Posterior vena cava (tissue), 2 donors: ENCODE measurements at regions not wholly inside any gene's neighbourhood (a gene's known extent, or its start where the extent isn't known, plus 50 kb on each side); places are given as distances from the start of the nearest gene placed in this dataset.
"Not testable (repeated sequence)": the region's sequence is repeated elsewhere in the genome, so short reads cannot be mapped to it uniquely, and the experiment has no call there.

Experiments
- DNase-seq: peaks from one replicate; pipeline ENCODE4 v3.0.0-alpha.2; 2020; ENCODE audit warnings: low spot score
- intact Hi-C, 2 donors: fragments of 100-400 bp; cut with DNase I; formaldehyde crosslinking; loops; one replicate each; pipeline versions ENCODE4 v1.14.1 to v1.14.2; 2022 to 2023
- donor health status: DM: yes; HTN: yes; CAD: no.
- donor health status: DM: yes; HTN: yes; CAD: no.

DNA sequence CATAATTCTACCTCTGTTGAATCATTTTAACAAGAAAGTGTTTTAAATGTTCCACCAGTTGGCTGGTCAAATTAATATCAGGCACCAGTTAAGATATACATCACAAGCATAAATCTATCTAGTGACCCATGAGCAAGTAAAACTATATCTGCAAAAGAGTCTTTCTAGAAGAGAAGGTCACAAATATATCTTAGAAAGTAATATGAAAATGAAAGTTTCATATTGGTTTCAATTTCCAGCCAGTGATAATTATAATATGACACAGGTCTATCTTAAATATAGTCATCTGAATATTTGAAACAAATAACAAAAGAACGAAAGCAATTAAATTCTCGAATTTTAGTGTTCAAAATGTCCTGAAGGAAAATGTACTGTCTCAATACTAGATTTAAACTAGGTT lies 282.5 kb upstream of the KYNU start:
- DNase-seq: no peak
- intact Hi-C loops: loop anchor here in 1 of 2 donors (5.0 kb wide), 1 partner anchor 1078 kb away; no protein-coding TSS in a partner anchor

DNA sequence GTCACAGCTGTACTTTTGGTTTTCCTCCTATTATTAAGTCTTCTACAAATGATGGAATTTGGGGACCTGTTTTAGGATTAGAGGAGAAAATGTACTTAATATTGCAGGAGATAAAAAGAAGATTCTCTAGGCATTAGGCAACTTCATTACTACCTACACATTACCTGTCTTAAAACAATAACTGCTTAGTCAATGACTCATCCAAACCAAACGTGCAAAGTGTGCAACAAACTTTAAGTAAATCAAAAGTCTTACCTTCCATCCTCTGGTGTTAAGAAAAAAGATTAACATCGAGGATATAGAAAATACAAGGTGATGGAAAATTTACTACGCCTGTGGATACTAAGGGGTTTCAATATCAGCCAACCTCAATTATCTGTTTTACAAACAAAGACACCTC lies 285.3 kb upstream of the KYNU start:
- DNase-seq: no peak
- intact Hi-C loops: loop anchor here in 1 of 2 donors (5.0 kb wide), 1 partner anchor 1075 kb away; no protein-coding TSS in a partner anchor

DNA sequence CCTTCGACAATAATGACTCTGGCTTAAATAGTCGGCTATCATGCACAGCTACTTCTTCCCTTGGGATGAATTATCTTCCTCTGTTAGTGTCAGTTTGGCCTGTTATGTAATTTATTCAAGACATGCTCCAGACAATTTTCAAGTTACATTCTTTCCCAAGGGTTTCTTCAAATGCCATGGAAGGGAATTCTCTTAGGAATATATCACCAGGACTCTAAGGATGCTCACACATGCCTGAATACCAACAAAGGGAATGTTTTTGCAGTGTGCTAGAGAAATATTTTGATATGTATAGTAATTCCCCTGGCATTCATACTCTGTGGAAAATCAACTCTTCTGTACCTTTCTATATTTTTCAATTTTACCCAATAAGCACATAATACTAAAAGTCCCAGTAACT lies 286.0 kb upstream of the KYNU start:
- intact Hi-C loops: loop anchor here in 1 of 2 donors (5.0 kb wide), 1 partner anchor 1074 kb away; no protein-coding TSS in a partner anchor

DNA sequence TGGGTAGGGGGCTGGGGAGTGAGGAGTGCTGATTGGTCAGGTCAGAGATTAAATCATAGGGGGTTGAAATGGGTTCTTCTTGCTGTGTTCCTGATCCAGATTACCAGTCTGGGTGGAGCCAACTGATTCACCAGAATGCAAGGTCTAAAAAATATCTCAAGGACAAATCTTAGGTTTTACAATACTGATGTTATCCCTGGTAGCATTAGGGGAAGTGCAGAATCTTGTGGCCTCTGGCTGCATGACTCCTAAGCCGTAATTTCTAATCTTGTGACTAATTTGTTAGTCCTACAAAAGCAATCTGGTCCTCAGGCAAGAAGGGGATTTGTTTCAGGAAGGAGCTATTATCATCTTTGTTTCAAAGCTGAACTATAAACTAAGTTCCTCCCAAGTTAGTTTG lies 289.2 kb upstream of the KYNU start:
- intact Hi-C loops: no loop called here
- DNase-seq: no peak

More for the DNA sequence above, 286.0 kb upstream of the KYNU start:
- no peak for DNase-seq

DNA sequence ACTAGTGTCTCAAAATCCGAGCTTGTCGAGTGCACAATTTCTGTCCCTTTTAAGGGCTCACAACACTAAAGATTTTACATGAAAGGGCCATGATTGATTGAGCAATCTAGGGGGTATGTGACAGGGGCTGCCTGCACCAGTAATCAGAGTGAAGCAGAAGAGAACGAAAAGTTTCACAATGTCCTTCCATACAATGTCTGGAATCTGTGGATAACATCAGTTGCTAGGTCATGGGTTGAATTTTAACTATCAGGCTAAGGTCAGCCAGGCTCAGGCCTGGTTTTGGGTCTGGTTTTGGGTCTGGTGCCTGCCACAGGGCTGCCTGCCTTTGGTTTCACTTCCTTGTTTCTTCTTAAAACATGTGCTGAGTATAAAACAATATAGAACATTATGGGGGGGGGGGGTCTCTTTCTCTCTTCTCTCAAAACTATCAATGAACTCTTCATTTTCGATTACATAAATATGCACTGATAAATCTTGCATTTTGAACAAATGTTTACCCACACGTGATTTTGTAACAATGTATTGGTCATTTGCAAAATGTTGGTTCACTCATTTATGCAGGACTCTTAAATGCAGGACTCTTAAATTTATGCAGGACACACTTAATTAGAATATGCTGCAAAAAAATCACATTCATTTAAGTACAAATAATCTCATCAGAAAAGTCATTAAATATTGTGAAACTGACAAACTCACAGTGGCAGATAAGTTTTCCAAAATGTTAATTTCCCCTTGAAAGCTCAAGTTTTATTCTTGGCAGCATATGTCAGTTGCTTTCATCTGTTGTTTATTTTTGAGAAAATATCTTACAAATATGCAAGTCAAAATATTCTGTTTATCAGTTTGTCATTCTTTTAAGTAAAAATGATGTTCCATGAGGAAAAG lies 290.5 kb upstream of the KYNU start:
- intact Hi-C loops: no loop called here
- no peak for DNase-seq

DNA sequence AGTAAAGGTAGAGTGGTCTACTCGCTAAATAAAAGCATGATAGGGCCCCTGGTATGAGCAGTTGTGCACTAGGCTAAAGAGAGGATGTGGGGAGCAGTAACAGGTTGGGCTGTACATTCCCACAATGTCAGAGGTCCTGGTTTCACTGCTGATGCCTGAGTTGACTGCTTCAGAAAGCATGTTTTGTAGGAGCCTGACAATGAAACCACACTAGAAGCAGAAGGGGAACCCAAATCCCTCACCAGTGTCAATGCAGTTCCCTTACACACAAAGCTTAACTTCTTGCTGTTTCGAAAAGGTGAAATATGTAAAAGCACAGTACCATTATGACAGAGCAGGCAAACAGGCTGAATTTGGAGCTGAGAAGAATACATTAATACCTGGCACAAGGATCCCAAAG lies 291.7 kb upstream of the KYNU start:
- no peak for DNase-seq
- intact Hi-C loops: no loop called here

DNA sequence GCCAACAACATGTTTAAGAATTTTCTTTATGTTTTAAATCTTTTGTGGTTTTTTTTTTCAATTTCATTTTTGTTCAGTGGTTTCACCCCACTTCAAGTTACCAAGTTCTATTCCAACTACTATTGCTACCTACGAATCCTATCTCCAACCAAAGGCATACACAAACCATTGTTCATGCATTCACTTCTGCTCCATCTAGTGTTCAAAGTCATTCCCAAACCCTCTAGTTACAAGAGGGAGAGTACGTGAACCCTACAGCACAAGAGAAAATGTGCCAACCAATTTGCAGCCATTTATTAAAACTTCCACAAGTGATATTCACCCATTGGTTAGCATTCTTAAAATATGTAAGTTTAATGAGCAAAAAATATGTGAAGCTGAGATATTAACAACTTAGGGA lies 295.1 kb upstream of the KYNU start:
- intact Hi-C loops: no loop called here
- DNase-seq: no peak

DNA sequence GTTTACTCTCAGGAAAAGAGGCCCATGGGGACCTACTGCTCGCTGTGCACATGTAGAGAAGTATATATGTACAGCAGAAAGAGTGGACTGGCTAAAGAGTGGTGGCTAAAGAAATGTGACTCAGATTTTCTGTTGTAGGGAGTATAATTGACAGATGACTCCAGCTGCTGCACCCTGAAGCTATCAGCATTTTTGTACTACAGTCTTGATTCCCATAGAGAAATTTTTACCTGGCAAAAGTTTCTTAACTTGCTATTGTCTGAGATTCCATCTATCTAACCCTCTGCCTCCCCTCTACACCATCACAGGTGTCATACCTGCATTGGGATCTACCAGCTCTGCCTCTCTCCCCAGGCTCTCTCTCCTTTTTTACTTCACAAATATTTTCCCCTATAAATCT lies 296.0 kb upstream of the KYNU start:
- intact Hi-C loops: no loop called here
- no peak for DNase-seq

DNA sequence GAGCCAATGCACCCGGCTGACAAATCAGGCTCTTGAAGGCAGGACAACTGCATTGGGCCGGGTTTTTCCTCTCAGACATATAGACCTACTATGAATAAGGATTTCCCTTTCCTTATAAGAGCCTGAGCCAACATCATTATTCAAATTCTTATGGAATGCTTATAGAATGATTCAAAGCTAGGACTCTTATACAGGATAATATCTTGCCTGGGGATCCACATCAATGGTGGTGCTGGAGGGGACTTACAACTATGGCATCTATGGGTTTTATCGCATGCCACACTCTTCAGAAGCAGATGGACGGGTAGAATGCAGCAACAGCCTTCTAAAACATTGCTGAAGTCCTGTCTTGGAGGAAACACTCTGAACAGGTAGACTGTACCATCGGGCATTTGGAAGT lies 296.8 kb upstream of the KYNU start:
- intact Hi-C loops: no loop called here
- DNase-seq: no peak

DNA sequence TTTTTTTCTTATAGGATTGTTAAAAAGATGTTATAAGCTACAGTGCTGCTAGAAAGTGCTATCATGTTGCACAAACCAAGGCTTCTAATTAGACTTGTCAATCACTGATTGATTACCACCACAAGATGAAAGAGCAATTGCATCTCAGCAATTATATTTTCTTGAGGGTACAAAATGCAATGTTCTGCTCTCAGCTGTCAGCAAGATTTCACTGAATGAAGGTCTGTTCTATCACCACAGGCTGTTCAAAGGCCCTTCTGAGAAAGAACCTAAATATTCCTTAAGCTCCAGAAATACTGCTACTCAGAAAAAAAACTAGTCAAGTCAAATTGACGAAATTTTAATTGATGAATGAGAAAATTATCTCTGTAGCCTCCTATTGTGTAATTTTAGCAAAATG lies 301.9 kb upstream of the KYNU start:
- intact Hi-C loops: no loop called here
- DNase-seq: no peak

DNA sequence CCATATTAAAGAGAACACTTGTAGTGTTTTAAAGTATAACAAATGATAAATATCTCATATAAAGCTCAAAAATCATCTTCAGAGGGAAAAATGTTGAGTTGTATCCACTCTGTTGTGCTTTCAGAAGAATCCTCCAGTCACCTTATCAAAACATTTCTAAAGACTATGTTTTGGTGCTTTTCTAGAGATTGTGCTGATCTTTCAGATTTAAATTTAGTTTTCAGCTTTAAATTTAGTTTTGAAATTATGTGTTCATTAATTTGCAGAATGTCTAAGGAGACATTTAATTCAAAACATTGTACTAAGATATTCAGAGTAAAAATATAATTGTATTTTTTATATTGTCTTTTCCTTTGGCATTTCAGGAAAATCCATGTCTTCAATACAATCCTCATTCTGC lies 303.1 kb upstream of the KYNU start:
- intact Hi-C loops: no loop called here
- DNase-seq: no peak

DNA sequence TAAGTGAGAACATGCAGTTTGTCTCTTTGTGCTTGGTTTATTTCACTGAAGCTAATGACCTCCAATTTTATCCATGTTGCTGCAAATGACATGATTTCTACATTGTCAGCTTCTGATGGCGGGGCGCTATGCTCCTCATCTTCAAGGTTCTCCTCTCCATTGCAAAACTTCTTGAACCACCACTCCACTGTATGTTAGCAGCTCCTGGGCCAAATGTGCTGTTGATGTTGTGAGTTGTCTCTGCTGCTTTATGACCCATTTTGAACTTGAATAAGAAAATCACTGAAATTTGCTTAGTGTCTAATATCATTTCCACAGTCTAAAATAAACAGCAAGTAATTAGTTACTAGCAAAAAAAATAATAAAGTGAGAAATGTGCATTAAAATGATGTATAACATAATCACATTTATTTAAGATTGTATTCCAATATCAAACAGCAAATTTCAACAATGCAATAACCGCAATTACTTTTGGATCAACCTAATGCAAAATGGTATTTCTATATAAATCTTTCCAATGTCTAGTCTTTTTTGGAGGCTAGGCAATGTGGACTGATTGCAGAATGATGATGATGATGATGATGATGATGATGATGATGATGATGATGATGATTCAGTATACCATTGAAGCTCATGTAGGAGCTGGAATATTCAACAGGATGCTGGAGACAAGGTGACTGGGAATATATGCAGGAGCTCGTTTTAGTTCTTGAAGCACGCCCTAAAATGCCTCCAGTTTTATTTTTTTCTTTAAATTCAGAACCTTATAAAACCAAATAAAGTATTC lies 304.9 kb upstream of the KYNU start:
- intact Hi-C loops: no loop called here
- no peak for DNase-seq

DNA sequence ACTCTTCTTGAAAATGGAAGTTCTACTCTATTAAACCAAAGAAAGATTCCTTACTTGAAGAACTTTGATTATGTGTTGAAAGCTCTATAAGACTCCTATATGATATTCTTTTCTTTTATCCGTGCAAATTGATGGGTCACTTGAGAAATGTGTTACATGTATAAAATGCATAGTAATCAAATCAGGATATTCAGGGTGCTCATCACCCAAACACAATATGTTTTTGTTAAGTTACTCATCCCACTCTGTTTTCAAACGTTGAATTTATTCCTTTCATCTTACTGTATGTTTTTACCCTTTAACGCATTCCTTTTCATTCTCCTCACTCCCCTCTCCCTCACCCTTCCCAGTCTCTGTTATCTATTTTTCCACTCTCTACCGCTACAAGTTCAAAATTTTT lies 305.5 kb upstream of the KYNU start:
- no peak for DNase-seq
- intact Hi-C loops: no loop called here

DNA sequence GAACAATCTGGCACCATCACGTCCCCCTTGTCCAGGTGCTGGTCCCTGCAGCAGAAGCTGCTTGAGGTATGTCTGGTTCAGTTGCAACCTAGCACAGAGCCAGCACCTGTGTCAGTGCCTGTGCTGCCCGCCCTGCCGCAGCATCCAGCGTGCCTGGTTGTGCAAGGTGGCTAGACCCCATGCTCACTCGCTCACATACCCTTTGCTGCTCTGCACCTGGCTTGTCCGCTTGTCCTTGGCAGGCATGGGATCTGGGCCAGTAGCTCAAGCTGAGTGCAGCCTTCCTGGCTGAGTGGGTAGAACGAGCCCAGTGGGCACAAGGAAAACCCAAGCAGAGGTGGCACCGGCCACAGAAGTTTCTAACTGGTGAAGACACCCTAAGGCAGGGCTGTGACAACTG lies 314.6 kb upstream of the KYNU start:
- intact Hi-C loops: no loop called here
- no peak for DNase-seq

DNA sequence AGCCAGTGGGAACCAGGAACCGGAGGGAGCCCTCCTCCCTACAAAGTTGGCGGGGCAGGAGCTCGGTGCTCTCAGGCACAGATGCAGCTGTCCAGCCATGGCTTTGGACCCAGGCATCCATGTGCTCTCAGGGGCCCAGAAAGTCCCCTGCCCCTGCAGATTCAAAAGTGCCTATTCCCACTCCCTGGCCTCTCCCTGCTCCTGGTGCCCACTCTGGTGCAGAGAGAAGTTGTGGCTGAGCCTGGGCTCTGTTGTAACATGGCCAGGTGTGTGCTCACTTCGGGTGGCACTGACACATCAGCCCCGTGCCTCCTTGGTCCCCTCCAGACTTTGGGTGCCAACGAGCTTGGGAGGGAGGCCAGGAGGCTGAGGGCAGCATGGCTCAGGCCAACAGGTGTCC lies 315.8 kb upstream of the KYNU start:
- DNase-seq: no peak
- intact Hi-C loops: no loop called here

DNA sequence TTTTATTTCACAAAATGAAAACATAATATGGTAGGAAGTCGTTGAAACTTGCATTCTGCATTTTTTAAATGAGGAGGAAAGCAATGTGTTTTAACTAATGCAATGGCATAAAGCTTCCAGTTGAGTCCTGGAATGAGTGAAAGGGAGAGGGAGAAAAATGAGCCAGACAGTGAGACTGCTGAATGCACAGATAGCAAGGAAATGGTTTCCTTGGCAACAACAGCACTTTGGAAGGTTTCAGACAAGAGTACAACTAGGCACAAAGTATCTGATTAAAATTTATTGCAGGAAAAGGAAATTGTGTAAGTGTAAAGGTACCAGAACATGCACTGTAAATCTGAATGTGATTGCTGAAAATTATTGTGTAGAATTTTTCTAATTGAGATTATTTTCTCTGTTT lies 320.1 kb upstream of the KYNU start:
- intact Hi-C loops: no loop called here
- no peak for DNase-seq

DNA sequence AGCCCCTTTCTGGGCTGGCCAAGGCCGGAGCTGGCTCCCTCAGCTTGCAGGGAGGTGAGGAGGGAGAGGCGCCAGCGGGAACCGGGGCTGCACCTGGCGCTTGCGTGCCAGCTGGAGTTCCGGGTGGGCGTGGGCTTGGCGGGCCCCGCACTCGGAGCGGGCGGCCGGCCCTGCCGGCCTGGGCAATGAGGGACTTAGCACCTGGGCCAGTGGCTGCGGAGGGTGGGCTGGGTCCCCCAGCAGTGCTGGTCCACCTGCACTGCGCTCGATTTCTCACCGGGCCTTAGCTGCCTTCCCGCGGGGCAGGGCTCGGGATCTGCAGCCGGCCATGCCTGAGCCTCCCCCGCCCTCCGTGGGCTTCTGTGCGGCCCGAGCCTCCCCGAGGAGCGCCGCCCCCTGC lies 331.5 kb upstream of the KYNU start:
- DNase-seq, intact Hi-C loops: not testable (repeated sequence)

DNA sequence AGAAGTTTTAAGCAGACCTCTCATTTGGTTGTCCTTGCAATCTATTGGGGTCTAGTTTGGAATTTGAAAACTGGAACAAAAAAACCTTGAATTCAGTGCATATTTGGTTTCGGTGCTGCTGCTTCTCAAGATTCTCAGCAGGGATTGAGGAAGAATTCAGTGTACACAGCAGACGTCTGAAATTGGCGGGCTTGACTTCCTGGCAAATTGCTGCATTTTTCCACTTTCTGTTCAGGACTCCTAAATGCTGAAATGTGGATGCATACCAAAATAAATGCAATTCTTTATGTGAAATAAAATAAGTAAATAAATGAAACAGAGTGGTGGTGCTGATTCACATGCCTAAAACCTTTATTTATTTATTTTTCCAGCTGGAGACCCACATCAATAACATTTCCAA lies 332.4 kb upstream of the KYNU start:
- no peak for DNase-seq
- intact Hi-C loops: no loop called here

DNA sequence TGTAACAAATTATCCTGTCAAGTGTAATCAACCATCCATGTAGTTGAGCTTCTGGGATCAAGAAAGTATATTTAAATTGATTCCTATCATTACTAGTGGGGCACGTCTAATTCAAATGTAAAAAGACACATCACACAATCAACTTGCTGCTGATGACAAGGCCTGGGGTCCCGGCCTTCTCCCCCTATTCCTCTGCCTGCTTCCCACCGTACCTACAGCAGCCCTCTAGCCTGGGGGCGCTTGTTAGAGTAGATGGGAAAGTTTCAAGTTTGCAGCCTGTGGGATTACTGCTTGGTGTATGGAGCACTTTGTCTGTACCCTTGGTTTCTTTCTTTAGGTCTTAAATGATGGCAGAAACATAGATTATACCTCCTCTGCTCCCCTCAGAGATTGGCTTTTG lies 333.3 kb upstream of the KYNU start:
- intact Hi-C loops: no loop called here
- DNase-seq: no peak

DNA sequence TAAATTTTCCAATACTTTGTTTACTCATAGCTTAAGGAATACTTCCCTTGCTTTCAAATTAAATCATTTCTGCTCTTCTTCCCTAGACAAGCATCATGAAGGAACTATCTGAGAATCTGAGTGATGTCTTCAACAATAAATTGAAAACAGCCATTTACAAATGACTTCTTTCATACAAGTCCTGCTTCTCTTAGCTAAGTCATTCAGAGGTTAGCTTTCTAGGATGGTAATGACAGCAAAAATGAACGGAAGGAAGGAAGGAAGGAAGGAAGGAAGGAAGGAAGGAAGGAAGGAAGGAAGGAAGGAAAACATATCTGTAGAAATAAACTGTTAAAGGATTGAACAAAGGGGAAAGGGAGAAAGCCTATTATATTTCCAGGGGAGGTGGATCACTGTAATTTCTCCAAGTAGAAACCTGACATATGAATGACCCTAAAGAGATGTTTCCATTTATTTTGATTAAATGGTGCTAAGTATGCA lies 335.0 kb upstream of the KYNU start:
- intact Hi-C loops: no loop called here
- DNase-seq: no peak

DNA sequence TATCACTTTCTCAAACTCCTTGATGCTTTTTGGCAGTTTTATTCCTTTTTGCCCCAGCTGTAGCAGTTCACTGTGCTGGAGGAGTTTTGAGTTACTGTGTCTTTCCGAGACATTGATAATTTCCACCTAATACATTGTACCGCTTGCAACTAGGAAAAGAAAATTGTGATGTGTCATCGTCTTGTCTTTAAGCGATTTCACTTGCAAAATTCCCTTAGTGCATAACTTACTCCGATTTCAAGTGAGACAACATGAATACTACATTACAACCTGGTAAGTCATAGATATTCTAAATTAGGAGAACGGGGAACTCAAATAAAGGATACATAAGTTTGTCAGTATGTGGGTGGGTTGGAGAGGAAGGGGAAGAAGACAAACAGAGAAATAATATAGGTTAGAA lies 340.5 kb upstream of the KYNU start:
- DNase-seq: no peak
- intact Hi-C loops: no loop called here
